ENCODE measurements at regions not wholly inside any gene's neighbourhood (a gene's known extent, or its start where the extent isn't known, plus 50 kb on each side); places are given as distances from the start of the nearest gene placed in this dataset.

GRCh38 chr4:182175788-182176519, 67.2 kb upstream of the TENM3 start:
- DNase-seq = no peak

- DNase-seq = no peak
Observed at GRCh38 chr4:182177166-182177565, 66.0 kb upstream of the TENM3 start.

GRCh38 chr4:182179105-182179504, 64.1 kb upstream of the TENM3 start:
- no peak for DNase-seq

GRCh38 chr4:182179751-182180150, 63.5 kb upstream of the TENM3 start:
- no peak for DNase-seq

- DNase-seq = no peak
Observed at GRCh38 chr4:182185491-182185890, 57.7 kb upstream of the TENM3 start.

GRCh38 chr4:182187674-182188073, 55.5 kb upstream of the TENM3 start:
- no peak for DNase-seq

GRCh38 chr4:182188622-182189021, 54.6 kb upstream of the TENM3 start:
- no peak for DNase-seq

- DNase-seq = no peak
Observed at GRCh38 chr4:182189103-182189878, 53.9 kb upstream of the TENM3 start.

GRCh38 chr4:182190306-182190705, 52.9 kb upstream of the TENM3 start:
- no peak for DNase-seq

- no peak for DNase-seq
Observed at GRCh38 chr4:182192511-182193181, 50.6 kb upstream of the TENM3 start.

- DNase-seq = no peak
Observed at GRCh38 chr4:182193311-182193710, 49.9 kb upstream of the TENM3 start.

All from stimulated activated CD8-positive, alpha-beta memory T cell treated with anti-CD3 and anti-CD28 coated beads, Interleukin-4, amount 100 ng/mL, for 48 hours (primary cell).